ENCODE measurements at regions not wholly inside any gene's neighbourhood (a gene's known extent, or its start where the extent isn't known, plus 50 kb on each side); places are given as distances from the start of the nearest gene placed in this dataset.

GRCh38 chr12:42859612-42860011 is 270.1 kb upstream of the PRICKLE1 start:
- no peak for TF ChIP-seq CTCF (IDR thresholded peaks at IDR 0.05)
- Histone ChIP-seq H3K36me3 (no peaks in the 10 kb centered on the region), H3K9me3 (no peaks in the 10 kb centered on the region), H3K9ac (ENCODE audit: low read depth in 2 of 2, low read length in 2 of 2) (no peak overlapping the region), H3K27ac (no peak overlapping the region), H3K27me3 (no peaks in the 10 kb centered on the region), H3K4me1 (no peaks in the 10 kb centered on the region), H3K4me3 (no peak overlapping the region)
- intact Hi-C loops (cut with DNase I) = no loop called here
- DNase-seq = no peak

- no peak for DNase-seq
- Histone ChIP-seq H3K27ac (no peak overlapping the region), H3K36me3 (no peaks in the 10 kb centered on the region), H3K27me3 (no peaks in the 10 kb centered on the region), H3K4me1 (no peaks in the 10 kb centered on the region), H3K9me3 (no peaks in the 10 kb centered on the region), H3K4me3 (no peak overlapping the region), H3K9ac (ENCODE audit: low read depth in 2 of 2, low read length in 2 of 2) (no peak overlapping the region)
- TF ChIP-seq CTCF (IDR thresholded peaks at IDR 0.05) = no peak
- intact Hi-C loops (cut with DNase I) = no loop called here
Measured at GRCh38 chr12:42857106-42857505, 267.6 kb upstream of the PRICKLE1 start.

- H3K27me3 ChIP-seq = no peaks in the 10 kb centered on the region
- DNase-seq = no peak
- no peak overlapping the region for H3K4me3 ChIP-seq
- H3K36me3 ChIP-seq = no peaks in the 10 kb centered on the region
- TF ChIP-seq CTCF (IDR thresholded peaks at IDR 0.05) = no peak
- no peaks in the 10 kb centered on the region for H3K9me3 ChIP-seq
- no peak overlapping the region for H3K9ac ChIP-seq (ENCODE audit: low read depth in 2 of 2, low read length in 2 of 2)
- intact Hi-C loops (cut with DNase I) = no loop called here
- H3K4me1 ChIP-seq = no peaks in the 10 kb centered on the region
- H3K27ac ChIP-seq = no peak overlapping the region
Measured at GRCh38 chr12:42855362-42855950, 265.9 kb upstream of the PRICKLE1 start.

GRCh38 chr12:42854826-42855225 is 265.3 kb upstream of the PRICKLE1 start:
- no peaks in the 10 kb centered on the region for H3K36me3 ChIP-seq
- DNase-seq = no peak
- no peak for TF ChIP-seq CTCF (IDR thresholded peaks at IDR 0.05)
- intact Hi-C loops (cut with DNase I) = no loop called here
- no peaks in the 10 kb centered on the region for H3K4me1 ChIP-seq
- no peaks in the 10 kb centered on the region for H3K9me3 ChIP-seq
- no peak overlapping the region for H3K9ac ChIP-seq (ENCODE audit: low read depth in 2 of 2, low read length in 2 of 2)
- no peak overlapping the region for H3K4me3 ChIP-seq
- H3K27me3 ChIP-seq = no peaks in the 10 kb centered on the region
- no peak overlapping the region for H3K27ac ChIP-seq

- no peak overlapping the region for H3K9ac ChIP-seq (ENCODE audit: low read depth in 2 of 2, low read length in 2 of 2)
- intact Hi-C loops (cut with DNase I) = no loop called here
- H3K4me1 ChIP-seq = no peaks in the 10 kb centered on the region
- no peaks in the 10 kb centered on the region for H3K36me3 ChIP-seq
- H3K27ac ChIP-seq = no peak overlapping the region
- DNase-seq = no peak
- no peaks in the 10 kb centered on the region for H3K27me3 ChIP-seq
- no peak overlapping the region for H3K4me3 ChIP-seq
- no peak for TF ChIP-seq CTCF (IDR thresholded peaks at IDR 0.05)
- H3K9me3 ChIP-seq = no peaks in the 10 kb centered on the region
Measured at GRCh38 chr12:42854208-42854607, 264.7 kb upstream of the PRICKLE1 start.
